ENCODE measurements at regions not wholly inside any gene's neighbourhood (a gene's known extent, or its start where the extent isn't known, plus 50 kb on each side); places are given as distances from the start of the nearest gene placed in this dataset.
A peak's percentile ranks its signal among the peaks of the same experiment; 100 is the strongest.

- 94% methylated on average over 2 of the region's 3 CpGs for WGBS
- no peak overlapping the region for H2AK5ac ChIP-seq (ENCODE audit: low read length, severe bottlenecking)
Measured at GRCh38 chr18:67242001-67242400, 274.5 kb downstream of the DSEL start.

GRCh38 chr18:67241299-67241698 is 275.2 kb downstream of the DSEL start:
- Histone ChIP-seq H3K9ac (ENCODE audit: low read length) (no peak overlapping the region), H3K4me3 (ENCODE audit: insufficient read depth in 1 of 2, low read depth in 1 of 2, low read length in 2 of 2) (no peak overlapping the region), H3K9me3 (ENCODE audit: control insufficient read depth, low read length) (no peaks in the 10 kb centered on the region), H2AFZ (ENCODE audit: low read depth, low read length) (no peak overlapping the region), H3K27ac (ENCODE audit: low read length, poor library complexity, severe bottlenecking) (no peak overlapping the region), H3K4me1 (ENCODE audit: control insufficient read depth, insufficient read depth, low read depth, low read length) (no peaks in the 10 kb centered on the region), H2BK5ac (ENCODE audit: low read depth, low read length, poor library complexity, severe bottlenecking) (no peak overlapping the region), H3K14ac (ENCODE audit: low read length in 2 of 2) (no peak overlapping the region), H3K36me3 (ENCODE audit: control insufficient read depth in 1 of 2, insufficient read depth in 2 of 2, low read depth in 1 of 2, low read length in 2 of 2) (no peaks in the 10 kb centered on the region), H3K4me2 (ENCODE audit: low read length, poor library complexity, severe bottlenecking) (no peak overlapping the region), H2BK12ac (ENCODE audit: low read length in 2 of 2) (no peak overlapping the region), H3K27me3 (ENCODE audit: control insufficient read depth in 1 of 2, insufficient read depth in 1 of 2, low read length in 2 of 2) (no peaks in the 10 kb centered on the region), H4K91ac (ENCODE audit: low read length) (no peak overlapping the region), H3K79me1 (replicated peaks; ENCODE audit: low read length, poor library complexity, severe bottlenecking) (no peaks in the 10 kb centered on the region), H3K4ac (ENCODE audit: low read depth in 1 of 2, low read length in 2 of 2) (no peak overlapping the region), H2BK120ac (ENCODE audit: low read depth, low read length) (no peak overlapping the region), H2AK5ac (ENCODE audit: low read length, severe bottlenecking) (no peak overlapping the region), H4K8ac (ENCODE audit: low read length) (no peak overlapping the region), H3K18ac (ENCODE audit: low read depth in 1 of 2, low read length in 2 of 2) (no peak overlapping the region), H2BK15ac (ENCODE audit: low read depth, poor library complexity, severe bottlenecking) (no peak overlapping the region), H3K23ac (ENCODE audit: low read length in 2 of 2) (no peak overlapping the region)
- no peak for DNase-seq
- WGBS: 100% methylated on average over 1 of the region's 1 CpG

More at GRCh38 chr18:67242001-67242400, 274.5 kb downstream of the DSEL start:
- no peak overlapping the region for H3K4me3 ChIP-seq (ENCODE audit: insufficient read depth in 1 of 2, low read depth in 1 of 2, low read length in 2 of 2)
- no peak overlapping the region for H4K8ac ChIP-seq (ENCODE audit: low read length)
- no peaks in the 10 kb centered on the region for H3K27me3 ChIP-seq (ENCODE audit: control insufficient read depth in 1 of 2, insufficient read depth in 1 of 2, low read length in 2 of 2)
- H2AFZ ChIP-seq (ENCODE audit: low read depth, low read length): no peak overlapping the region
- H3K79me1 ChIP-seq (replicated peaks; ENCODE audit: low read length, poor library complexity, severe bottlenecking): no peaks in the 10 kb centered on the region
- H3K4ac ChIP-seq (ENCODE audit: low read depth in 1 of 2, low read length in 2 of 2): no peak overlapping the region
- H4K91ac ChIP-seq (ENCODE audit: low read length): no peak overlapping the region
- no peak overlapping the region for H2BK15ac ChIP-seq (ENCODE audit: low read depth, poor library complexity, severe bottlenecking)
- H2BK120ac ChIP-seq (ENCODE audit: low read depth, low read length): no peak overlapping the region
- no peak for DNase-seq
- H3K27ac ChIP-seq (ENCODE audit: low read length, poor library complexity, severe bottlenecking): no peak overlapping the region
- H2BK5ac ChIP-seq (ENCODE audit: low read depth, low read length, poor library complexity, severe bottlenecking): no peak overlapping the region
- H3K18ac ChIP-seq (ENCODE audit: low read depth in 1 of 2, low read length in 2 of 2): no peak overlapping the region
- H3K14ac ChIP-seq (ENCODE audit: low read length in 2 of 2): no peak overlapping the region
- no peaks in the 10 kb centered on the region for H3K4me1 ChIP-seq (ENCODE audit: control insufficient read depth, insufficient read depth, low read depth, low read length)
- H3K9me3 ChIP-seq (ENCODE audit: control insufficient read depth, low read length): no peaks in the 10 kb centered on the region
- no peak overlapping the region for H3K9ac ChIP-seq (ENCODE audit: low read length)
- no peak overlapping the region for H2BK12ac ChIP-seq (ENCODE audit: low read length in 2 of 2)
- H3K4me2 ChIP-seq (ENCODE audit: low read length, poor library complexity, severe bottlenecking): no peak overlapping the region
- no peaks in the 10 kb centered on the region for H3K36me3 ChIP-seq (ENCODE audit: control insufficient read depth in 1 of 2, insufficient read depth in 2 of 2, low read depth in 1 of 2, low read length in 2 of 2)
- no peak overlapping the region for H3K23ac ChIP-seq (ENCODE audit: low read length in 2 of 2)

- Histone ChIP-seq H3K14ac (ENCODE audit: low read length in 2 of 2) (no peak overlapping the region), H3K23ac (ENCODE audit: low read length in 2 of 2) (no peak overlapping the region), H2AFZ (ENCODE audit: low read depth, low read length) (no peak overlapping the region), H2AK5ac (ENCODE audit: low read length, severe bottlenecking) (no peak overlapping the region), H3K9ac (ENCODE audit: low read length) (no peak overlapping the region), H3K4me2 (ENCODE audit: low read length, poor library complexity, severe bottlenecking) (no peak overlapping the region), H2BK12ac (ENCODE audit: low read length in 2 of 2) (no peak overlapping the region), H3K27me3 (ENCODE audit: control insufficient read depth in 1 of 2, insufficient read depth in 1 of 2, low read length in 2 of 2) (no peaks in the 10 kb centered on the region), H2BK15ac (ENCODE audit: low read depth, poor library complexity, severe bottlenecking) (no peak overlapping the region), H3K9me3 (ENCODE audit: control insufficient read depth, low read length) (no peaks in the 10 kb centered on the region), H3K18ac (ENCODE audit: low read depth in 1 of 2, low read length in 2 of 2) (no peak overlapping the region), H4K91ac (ENCODE audit: low read length) (no peak overlapping the region), H3K27ac (ENCODE audit: low read length, poor library complexity, severe bottlenecking) (no peak overlapping the region), H3K4me3 (ENCODE audit: insufficient read depth in 1 of 2, low read depth in 1 of 2, low read length in 2 of 2) (no peak overlapping the region), H2BK5ac (ENCODE audit: low read depth, low read length, poor library complexity, severe bottlenecking) (no peak overlapping the region), H3K4ac (ENCODE audit: low read depth in 1 of 2, low read length in 2 of 2) (no peak overlapping the region), H3K79me1 (replicated peaks; ENCODE audit: low read length, poor library complexity, severe bottlenecking) (no peaks in the 10 kb centered on the region), H3K36me3 (ENCODE audit: control insufficient read depth in 1 of 2, insufficient read depth in 2 of 2, low read depth in 1 of 2, low read length in 2 of 2) (no peaks in the 10 kb centered on the region), H3K4me1 (ENCODE audit: control insufficient read depth, insufficient read depth, low read depth, low read length) (no peaks in the 10 kb centered on the region), H2BK120ac (ENCODE audit: low read depth, low read length) (no peak overlapping the region), H4K8ac (ENCODE audit: low read length) (no peak overlapping the region)
- 100% methylated on average over 5 of the region's 7 CpGs for WGBS
- no peak for DNase-seq
Measured at GRCh38 chr18:67239826-67240225, 276.7 kb downstream of the DSEL start.

- no peak for DNase-seq
- Histone ChIP-seq H3K79me1 (replicated peaks; ENCODE audit: low read length, poor library complexity, severe bottlenecking) (no peaks in the 10 kb centered on the region), H4K91ac (ENCODE audit: low read length) (no peak overlapping the region), H4K8ac (ENCODE audit: low read length) (no peak overlapping the region), H3K14ac (ENCODE audit: low read length in 2 of 2) (no peak overlapping the region), H2BK12ac (ENCODE audit: low read length in 2 of 2) (no peak overlapping the region), H2AK5ac (ENCODE audit: low read length, severe bottlenecking) (no peak overlapping the region), H2BK5ac (ENCODE audit: low read depth, low read length, poor library complexity, severe bottlenecking) (no peak overlapping the region), H2BK120ac (ENCODE audit: low read depth, low read length) (no peak overlapping the region), H2BK15ac (ENCODE audit: low read depth, poor library complexity, severe bottlenecking) (no peak overlapping the region), H3K4me3 (ENCODE audit: insufficient read depth in 1 of 2, low read depth in 1 of 2, low read length in 2 of 2) (no peak overlapping the region), H2AFZ (ENCODE audit: low read depth, low read length) (no peak overlapping the region), H3K36me3 (ENCODE audit: control insufficient read depth in 1 of 2, insufficient read depth in 2 of 2, low read depth in 1 of 2, low read length in 2 of 2) (no peaks in the 10 kb centered on the region), H3K23ac (ENCODE audit: low read length in 2 of 2) (no peak overlapping the region), H3K4me2 (ENCODE audit: low read length, poor library complexity, severe bottlenecking) (no peak overlapping the region), H3K9me3 (ENCODE audit: control insufficient read depth, low read length) (peaks cover 15% of the 10 kb centered on the region), H3K4ac (ENCODE audit: low read depth in 1 of 2, low read length in 2 of 2) (no peak overlapping the region), H3K18ac (ENCODE audit: low read depth in 1 of 2, low read length in 2 of 2) (no peak overlapping the region), H3K27me3 (ENCODE audit: control insufficient read depth in 1 of 2, insufficient read depth in 1 of 2, low read length in 2 of 2) (no peaks in the 10 kb centered on the region), H3K4me1 (ENCODE audit: control insufficient read depth, insufficient read depth, low read depth, low read length) (no peaks in the 10 kb centered on the region), H3K9ac (ENCODE audit: low read length) (peak overlapping the region; percentile 69), H3K27ac (ENCODE audit: low read length, poor library complexity, severe bottlenecking) (no peak overlapping the region)
- no CpG with 5 or more reads among the region's 1 CpG for WGBS
Measured at GRCh38 chr18:67232991-67233390, 283.5 kb downstream of the DSEL start.

All from mesenchymal stem cell (in vitro differentiated cells and primary cell).